NCI-H2227 (cell line): ENCODE measurements at regions not wholly inside any gene's neighbourhood (a gene's known extent, or its start where the extent isn't known, plus 50 kb on each side); places are given as distances from the start of the nearest gene placed in this dataset.
"Not testable (repeated sequence)": the region's sequence is repeated elsewhere in the genome, so short reads cannot be mapped to it uniquely, and the experiment has no call there.

Experiments
- DNase-seq: peaks from one replicate; lab custom pipeline; 2025; ENCODE audit not compliant: unreplicated experiment; lab: John Stamatoyannopoulos, UW

DNA sequence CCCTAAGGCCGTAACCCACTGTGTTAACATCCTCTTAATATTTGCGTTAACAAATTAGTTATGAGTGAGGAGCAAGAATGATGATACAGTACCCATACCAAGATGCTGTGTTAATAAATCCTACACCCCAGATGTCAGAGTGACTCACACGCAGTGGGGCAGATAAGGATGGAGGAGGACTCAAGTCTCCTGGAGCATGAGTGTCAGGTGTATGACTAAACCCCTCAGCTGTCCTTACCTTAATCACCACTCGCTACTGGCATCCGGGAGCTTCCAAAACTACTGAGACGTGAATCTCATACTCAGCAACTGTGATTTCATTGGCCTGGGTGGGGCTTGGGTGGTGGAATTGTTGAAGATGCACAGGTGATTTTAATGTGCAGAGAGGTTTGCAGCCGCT, 131.3 kb upstream of the MTHFD1L start:
- DNase-seq: no peak

DNA sequence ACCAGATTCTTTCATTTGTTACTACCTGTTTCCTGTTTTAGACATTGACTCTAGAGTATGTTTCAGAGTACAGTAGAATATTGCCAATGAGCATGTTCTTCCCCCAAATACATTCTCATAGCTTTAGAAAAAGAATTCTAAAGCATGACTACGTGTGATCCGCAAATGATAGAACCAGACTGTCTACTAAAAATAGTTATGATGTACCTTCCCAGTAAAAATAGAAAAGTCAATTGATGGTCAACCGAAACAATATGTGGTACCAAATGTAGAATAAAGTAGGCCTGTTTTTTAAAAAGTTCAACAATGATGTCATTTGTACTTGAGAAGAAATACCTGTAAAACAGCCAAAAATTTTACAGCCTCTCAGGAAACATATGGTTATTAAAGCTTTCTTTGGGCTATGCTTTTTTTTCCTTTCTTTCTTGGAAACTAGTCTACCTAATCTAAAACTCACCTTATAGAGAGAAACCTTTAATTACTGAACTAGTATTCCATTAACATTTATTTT, 130.1 kb upstream of the MTHFD1L start:
- DNase-seq: no peak

DNA sequence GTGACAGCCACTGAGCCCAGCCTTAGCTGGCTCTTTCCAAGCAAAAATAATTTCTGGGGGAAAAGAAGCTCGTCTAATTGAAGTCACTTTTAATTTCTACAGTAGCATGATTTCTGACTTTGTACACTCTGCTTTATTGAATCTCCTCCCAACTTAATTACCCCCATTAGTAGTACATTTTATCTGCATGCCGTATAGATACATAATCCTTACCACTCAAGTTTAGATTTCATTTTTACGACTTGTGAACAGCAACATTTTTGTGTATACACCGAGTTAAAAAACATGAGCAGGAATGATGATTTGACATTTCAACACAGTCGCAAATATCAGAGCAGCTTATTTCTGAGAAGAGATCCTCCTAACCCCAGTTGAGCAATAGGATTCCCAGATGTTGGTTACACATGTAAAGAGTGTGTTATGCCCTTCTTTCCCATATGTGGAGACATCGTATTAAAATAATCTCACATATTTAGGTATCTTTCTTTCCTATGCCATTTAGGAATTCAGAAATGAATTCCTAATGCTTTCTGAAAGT, 127.3 kb upstream of the MTHFD1L start:
- DNase-seq: no peak

DNA sequence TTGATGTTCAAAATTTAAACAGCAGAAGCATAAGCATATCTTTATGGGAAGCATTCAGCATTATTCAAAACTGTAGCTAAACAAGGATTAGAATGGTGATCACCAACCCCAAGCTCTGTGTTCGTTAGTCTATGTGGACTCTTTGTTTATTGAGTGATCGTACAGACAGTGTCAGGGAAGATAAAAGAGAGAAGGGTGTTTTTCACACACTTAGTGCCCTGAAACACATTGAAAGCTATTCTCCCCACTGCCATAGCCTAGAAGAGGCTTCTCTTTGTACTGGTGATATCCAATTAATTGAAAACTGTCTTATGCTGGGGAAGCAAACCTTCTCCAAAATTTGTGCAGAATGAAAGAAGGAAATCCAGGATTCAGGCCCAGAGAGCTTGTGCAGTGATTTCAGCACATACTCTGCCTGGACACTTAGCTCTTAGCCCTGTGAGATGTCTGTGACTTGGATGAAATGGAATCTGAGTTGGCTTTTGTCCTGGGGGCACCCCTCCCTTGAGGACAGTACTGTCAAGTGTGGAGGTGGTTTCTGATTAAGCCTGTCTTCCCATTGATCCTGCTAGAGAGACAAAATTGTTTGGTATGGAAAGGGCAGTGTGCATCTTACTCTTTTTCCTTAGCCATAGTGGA, 125.7 kb upstream of the MTHFD1L start:
- no peak for DNase-seq

DNA sequence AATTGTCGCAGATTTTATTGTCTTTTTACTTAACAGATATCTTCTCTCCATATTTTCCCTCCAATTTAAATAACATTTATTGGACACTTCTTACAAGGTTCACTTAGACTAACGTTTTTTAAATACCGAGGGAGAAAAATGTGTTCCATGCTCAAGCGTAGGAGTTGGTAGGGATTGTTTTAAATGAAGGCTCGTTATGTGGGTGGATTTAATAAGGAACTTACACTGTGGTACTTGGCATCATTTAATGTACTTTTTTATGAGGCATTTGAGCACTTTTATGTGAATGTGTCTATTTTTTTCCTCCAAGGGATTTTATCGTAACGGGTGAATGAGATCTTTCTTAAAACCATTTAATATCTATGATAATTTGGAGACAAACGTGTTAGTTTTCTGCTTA, 125.0 kb upstream of the MTHFD1L start:
- no peak for DNase-seq

DNA sequence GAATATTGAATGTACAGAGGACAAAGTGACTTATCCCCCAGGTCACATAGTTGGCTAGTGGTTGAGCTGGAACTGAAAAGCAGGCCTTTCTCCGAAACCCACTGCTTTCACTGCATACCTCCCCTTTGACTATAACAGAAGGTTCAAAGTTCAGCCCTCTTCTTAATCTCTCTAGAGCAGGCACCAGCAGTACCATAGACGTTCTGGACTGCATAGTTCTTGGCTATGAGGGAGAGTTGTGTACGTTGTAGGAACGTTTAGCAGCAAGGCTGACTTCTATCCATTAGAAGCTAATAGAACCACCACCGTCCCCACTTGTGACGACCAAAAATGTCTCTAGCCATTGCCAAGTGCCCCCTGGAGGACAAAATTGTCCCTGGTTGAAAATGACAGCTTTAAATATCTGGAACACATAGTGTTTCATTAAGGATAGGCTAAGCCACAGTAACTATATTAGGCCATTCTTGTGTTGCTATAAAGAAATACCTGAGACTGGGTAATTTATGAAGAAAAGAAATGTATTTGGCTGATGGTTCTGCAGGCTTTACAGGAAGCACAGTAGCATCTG, 123.8 kb upstream of the MTHFD1L start:
- no peak for DNase-seq

DNA sequence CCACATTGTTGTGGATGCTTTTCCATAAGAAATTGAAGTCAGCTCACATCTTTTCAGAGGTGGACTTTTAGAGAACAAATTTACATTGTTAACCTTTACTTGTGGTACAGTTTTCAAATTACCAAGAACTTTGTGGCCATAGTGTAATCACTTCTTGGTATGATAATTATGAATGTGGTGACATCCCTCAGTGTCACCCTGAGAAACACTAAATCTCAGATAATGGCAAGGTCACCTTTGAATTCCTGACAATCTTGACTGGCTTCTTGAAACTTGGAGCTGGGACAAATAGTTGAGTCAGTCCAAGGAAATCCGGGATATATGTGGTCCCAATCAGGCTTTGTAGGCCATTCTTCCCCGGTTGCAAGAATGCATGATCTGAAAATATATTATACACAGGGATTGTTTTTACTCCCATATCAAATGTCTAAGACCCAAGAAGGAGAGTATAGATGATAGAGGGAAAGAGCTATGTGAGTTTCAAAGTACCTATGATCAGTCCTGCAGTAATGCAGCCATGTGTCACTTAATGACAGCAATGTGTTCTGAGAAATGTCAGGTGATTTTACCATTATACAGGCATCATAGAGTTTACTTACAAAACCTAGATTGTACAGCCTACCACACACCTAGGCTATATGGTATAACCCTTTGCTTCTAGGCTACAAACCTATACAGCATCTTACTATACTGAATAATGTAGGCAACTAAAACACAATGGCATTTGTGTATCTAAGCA, 120.8 kb upstream of the MTHFD1L start:
- no peak for DNase-seq

DNA sequence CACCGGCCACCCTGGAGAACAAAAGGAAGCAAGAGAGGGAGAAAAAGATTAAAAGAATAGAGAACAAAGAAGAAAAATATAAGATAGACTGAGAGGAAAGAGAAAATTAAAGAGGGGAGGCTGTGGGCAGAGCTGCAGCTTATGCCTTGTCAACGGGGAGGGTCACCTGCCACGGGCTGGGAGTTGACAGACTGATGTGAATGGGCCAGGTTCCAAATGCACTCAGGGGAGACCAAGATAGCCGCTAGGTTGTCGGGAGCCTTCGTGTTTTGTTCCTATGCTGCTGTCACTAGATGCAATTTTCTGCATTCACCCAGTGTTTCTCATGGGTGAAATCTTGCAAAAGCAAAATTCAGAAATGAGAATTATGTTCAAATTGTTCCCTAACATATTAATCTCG, 119.6 kb upstream of the MTHFD1L start:
- no peak for DNase-seq

DNA sequence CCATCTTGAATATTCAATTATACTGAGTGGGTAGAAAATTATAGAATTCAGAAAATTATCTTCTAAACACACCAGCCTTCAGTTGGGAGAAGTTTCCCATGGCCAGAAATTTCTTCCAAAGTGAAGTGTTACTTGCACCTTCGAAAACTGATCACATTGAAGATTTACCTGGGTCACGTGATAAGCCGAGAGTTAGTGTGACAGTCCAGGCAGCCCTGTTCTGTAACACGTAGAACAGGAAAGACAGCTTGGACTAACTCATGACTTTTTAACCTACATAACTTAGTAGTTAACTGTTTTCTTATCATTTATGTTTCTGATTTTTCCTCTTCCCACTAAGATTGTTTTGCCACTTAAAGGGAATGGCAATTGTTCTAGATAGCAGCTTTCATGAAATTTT, 118.3 kb upstream of the MTHFD1L start:
- DNase-seq: no peak

DNA sequence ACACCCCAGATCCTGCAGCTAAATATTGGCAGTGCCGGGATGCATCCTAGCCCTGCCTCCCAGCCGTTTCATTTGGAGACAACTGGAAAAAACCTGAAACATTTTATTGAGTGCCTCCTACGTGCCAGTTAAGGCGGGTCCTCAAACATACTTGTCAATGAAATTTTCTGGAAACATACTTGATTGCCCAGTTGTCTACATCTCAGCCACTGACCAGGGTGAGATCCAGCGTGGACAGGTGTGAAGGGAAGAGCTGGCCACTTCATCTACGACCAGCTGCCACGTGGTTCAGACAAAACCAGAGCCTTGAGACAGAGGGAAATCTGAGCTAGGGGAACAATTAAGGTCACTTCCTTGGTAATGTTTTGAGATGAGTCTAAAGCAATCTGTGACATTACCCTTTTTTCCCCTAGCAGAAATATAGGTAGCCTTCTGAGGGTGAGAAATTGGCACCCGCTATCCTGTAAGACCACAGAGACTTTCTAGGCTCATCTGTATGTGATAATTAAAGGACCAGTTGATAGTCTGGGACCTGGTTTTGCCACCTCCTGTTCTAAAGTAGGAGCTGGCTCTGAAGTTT, 116.3 kb upstream of the MTHFD1L start:
- DNase-seq: no peak

DNA sequence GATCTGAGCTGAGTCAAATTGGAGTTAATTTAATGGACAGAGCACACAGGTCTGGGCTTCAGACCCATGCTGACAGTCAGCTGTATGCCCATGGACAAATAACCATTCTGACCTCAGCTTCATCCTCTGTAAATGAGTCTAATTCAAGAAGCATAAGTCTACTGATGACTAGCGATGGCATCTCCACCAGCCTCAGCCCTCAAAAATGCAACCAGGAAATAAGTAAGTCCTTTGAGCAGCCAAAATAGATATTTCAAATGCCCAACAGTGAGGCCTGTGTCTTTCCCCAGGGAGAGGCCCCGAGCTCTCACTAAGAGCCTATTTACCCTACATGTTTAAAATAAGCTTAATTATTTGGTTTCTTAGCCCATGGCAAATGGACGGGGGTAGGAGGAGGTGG, 114.2 kb upstream of the MTHFD1L start:
- DNase-seq: no peak

DNA sequence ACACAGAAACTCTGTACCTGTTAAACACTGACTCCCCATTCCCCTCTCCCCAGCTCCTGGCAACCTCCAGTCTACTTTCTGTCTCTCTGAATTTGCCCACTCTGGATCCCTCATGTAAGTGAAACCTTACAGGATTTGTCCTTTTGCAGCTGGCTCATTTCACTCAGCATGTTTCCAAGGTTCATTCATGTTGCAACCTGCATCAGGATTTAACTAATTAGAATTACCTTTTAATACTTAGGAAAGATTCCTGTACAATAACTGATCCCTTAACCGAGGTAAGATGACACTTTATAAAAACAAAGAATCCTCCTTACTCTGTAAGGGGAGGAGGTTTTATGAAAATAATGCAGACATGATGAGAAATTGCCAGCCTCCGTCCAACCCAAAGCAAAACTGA, 113.1 kb upstream of the MTHFD1L start:
- DNase-seq: no peak

DNA sequence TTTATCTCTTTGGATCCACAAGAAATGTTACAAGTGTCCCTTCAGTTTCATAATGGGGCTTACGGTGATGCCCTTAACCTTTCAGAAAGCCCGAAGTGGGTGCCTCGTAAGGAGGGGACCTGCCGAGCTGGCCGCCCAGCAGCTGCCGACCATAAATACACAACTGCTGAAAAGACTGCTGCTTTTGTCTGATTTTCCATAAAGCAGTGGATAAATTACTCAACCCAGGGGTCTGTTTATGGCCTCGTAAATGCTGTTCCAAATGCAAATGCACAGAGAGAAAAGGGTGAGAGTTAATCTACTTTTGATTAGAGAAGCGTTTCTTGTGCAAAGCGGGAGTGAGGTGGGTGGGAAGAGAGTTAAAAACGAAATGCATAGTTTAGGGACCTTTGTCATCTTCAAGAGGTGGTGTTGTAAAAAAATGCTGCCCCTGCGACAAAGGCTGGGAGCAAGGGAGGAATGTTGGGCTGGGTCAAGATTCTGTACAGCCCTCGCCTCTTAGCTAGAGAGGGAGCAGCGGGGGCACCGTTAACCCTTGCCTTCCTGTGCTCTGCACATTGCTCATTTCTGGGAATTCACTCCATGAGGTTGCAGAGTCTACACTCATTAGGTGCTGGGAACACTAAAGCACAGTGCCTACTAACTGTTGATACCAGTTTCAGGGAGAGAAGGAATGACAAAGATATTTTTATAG, 112.0 kb upstream of the MTHFD1L start:
- peak; percentile 26 for DNase-seq

DNA sequence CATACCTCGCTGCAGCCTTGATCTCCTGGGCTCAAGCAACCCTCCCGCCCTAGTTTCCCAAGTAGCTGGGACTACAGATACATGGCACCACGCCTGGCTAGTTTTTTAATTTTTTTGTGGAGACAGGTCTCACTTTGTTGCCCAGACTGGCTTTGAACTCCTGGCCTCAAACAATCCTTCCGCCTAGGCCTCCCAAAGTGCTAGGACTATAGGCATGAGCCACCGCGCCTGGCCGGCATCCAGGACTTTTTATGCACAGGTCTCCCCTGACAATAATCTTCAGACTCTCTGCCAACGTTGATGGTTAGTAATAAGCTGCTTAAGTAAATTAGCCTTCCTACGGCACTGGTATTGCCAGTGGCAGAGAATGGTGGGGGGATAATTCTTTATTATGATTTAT, 110.5 kb upstream of the MTHFD1L start:
- DNase-seq: no peak

DNA sequence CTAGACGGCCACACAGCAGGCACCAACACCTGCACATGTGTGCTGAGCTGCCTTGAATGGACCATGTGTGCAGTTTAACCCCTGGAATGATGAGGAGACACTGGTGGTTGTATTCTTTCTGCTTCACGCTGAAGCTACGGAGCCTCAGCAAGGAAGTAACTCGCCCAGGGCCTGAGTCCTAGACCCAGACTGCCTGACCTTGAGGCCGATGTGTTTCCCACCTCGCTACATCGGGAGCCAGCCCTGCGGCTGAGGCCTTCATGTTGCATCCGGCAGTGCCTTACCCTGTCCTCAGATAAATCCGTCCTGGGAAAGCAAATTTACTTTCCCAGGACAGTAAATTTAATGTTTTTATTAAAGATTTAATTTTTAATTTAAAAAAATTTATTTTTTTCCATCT, 110.0 kb upstream of the MTHFD1L start:
- no peak for DNase-seq

DNA sequence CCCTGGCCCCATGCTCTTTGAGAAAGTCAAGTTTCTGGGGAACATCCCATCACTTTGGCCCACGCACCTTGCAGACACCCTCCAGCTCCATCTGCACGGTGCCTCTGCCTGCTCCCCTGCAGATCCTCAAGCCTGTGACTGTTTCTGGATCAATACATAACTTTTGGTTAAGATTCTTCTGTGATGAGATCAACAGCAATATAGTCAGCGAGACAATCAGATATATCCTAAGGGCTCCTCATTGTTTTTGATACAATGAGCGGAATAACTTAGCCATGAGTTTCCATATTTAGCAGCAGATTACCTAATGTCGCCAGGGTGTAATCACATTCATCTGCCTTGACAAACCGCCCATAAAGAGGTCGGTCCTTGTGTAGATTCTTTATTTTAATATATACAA, 109.3 kb upstream of the MTHFD1L start:
- DNase-seq: no peak

DNA sequence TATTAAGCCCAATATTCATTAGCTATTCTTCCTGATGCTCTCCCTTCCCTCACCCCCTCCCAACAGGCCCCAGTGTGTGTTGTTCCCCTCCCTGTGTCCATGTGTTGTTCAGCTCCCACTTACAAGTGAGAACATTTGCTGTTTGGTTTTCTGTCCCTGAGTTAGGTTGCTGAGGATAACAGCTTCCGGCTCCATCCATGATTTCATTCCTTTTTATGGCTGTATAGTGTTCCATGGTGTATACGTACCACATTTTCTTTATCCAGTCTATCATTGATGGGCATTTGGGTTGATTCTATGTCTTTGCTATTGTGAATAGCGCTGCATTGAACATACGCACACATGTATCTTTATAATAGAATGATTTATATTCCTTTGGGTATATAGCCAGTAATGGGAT, 107.7 kb upstream of the MTHFD1L start:
- DNase-seq: not testable (repeated sequence)

DNA sequence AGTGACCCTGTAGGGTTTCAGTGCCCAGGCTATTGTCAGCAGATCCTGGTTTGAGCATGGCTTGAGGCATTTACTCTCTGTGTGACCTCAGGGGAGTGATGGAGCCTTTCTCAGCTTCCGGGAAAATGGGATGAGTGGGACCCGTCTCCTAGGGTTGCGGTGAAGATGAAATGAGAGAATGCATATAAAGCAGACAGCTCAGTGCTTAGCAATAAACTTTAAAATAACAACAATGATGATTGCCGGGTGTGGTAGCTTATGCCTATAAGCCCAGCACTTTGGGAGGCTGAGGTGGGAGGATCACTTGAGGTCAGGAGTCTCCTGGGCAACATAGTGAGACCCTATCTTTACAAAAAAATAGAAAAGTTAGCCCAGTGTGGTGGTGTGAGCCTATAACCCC, 106.0 kb upstream of the MTHFD1L start:
- no peak for DNase-seq

DNA sequence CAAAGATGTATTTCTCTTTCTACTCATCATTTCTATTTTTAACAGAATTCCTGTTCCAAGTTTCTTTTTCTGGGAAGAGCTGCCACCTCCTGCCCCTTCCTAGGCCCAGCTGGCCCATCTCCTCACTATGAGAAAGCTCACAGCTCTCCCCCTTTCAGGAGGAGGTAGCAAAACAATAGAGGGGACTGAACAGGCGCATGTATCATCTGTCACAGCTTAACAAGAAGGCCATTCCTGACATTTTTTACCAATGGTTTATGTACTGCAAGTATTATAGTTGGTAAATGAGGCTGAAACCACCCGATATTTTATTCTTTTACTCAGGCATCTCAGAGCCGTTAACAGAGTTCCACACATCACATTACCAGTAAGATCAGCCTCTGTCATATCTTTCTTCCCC, 103.7 kb upstream of the MTHFD1L start:
- DNase-seq: no peak

DNA sequence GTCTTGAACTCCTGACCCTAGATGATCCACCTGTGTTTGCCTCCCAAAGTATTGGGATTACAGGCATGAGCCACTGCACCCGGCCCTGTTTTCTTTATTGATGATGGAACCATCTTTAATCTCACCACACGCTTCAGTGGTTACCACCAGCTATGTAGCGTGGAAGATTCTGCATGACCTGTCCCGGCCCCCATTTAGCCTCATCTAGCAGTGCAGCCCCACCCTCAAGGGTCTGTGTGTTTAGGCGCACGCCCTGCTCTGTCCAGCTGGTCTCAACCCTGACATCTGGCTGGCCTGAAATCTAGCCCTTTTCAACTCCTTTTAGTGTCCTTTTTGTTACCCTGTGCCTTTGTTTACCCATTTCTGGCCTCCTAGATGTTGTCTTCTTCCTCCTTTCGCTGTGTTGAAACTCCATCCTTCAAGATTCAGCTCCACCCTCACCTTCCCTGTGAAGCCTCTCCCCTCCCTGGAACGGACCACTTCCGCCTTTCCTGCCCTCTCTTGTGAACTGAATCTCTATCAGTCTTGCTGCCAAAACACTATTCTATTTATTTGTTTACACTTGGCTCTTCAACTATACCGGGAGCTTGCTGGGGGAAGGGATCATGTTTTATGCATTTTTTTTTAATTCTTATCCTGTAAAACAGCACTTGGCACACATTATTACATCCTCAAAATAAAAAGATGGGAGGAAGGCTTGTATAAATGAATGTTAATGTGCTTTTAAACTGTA, 101.0 kb upstream of the MTHFD1L start:
- DNase-seq: no peak
